PC-9 (cell line): ENCODE measurements at regions not wholly inside any gene's neighbourhood (a gene's known extent, or its start where the extent isn't known, plus 50 kb on each side); places are given as distances from the start of the nearest gene placed in this dataset.

Source experiments
- BruUV-seq: library from RNA; stranded (reverse); fragments of 400-500 nt; replicated peaks from 2 replicates; lab custom pipeline; 2021; lab: Mats Ljungman, UMichigan
- CTCF ChIA-PET: fragments of 300-600 bp; sonication (Branson Sonifier 250); formaldehyde crosslinking; loops from one replicate; lab custom pipeline; 2022; ENCODE audit warnings: antibody characterized with exemption; lab: Charles Lee
- POLR2A ChIA-PET: fragments of 300-600 bp; sonication (Branson Sonifier 250); formaldehyde crosslinking; loops from one replicate; lab custom pipeline; 2022; ENCODE audit warnings: antibody characterized with exemption; ENCODE audit not compliant: unreplicated experiment; lab: Charles Lee
- DNase-seq, 2 experiments: peaks; one replicate each; pipeline versions ENCODE4 v3.0.0 to v3.0.0-alpha.2; 2015 to 2022; ENCODE audit warnings: mixed read lengths in 1 of 2
- H2AFZ ChIP-seq: fragments of 200-600 bp; sonication (generic); 2 replicates; pipeline ENCODE4 v1.8.1; 2017; ENCODE audit warnings: antibody characterized with exemption
- H3F3A ChIP-seq: fragments of 200-600 bp; sonication (generic); 2 replicates; pipeline ENCODE4 v1.8.1; 2017; ENCODE audit warnings: antibody characterized with exemption, mild to moderate bottlenecking, low read depth; ENCODE audit not compliant: insufficient read depth
- H3K27ac ChIP-seq: fragments of 200-600 bp; sonication (generic); 2 replicates; pipeline ENCODE4 v1.6.1; 2016; ENCODE audit warnings: mixed run types
- H3K27me3 ChIP-seq: fragments of 200-600 bp; sonication (generic); 2 replicates; pipeline ENCODE4 v1.6.1; 2016; ENCODE audit warnings: low read depth, mixed run types; ENCODE audit not compliant: insufficient read depth
- H3K36me3 ChIP-seq: fragments of 200-600 bp; sonication (generic); 2 replicates; pipeline ENCODE4 v1.6.1; 2016; ENCODE audit warnings: low read depth, mixed run types
- H3K4me1 ChIP-seq: fragments of 200-600 bp; sonication (generic); replicated peaks from 2 replicates; pipeline ENCODE4 v1.6.1; 2016; ENCODE audit warnings: mixed run types; ENCODE audit not compliant: insufficient read depth
- H3K4me2 ChIP-seq: fragments of 200-600 bp; sonication (generic); 2 replicates; pipeline ENCODE4 v1.6.1; 2017; ENCODE audit warnings: mixed run types
- H3K4me3 ChIP-seq: fragments of 200-600 bp; sonication (generic); 2 replicates; pipeline ENCODE4 v1.6.1; 2016; ENCODE audit warnings: mixed run types
- H3K79me2 ChIP-seq: fragments of 200-600 bp; sonication (generic); 2 replicates; pipeline ENCODE4 v1.6.1; 2017; ENCODE audit warnings: low read depth, mixed run types
- H3K9me2 ChIP-seq: fragments of 200-600 bp; sonication (generic); 2 replicates; pipeline ENCODE4 v1.8.1; 2017; ENCODE audit warnings: mild to moderate bottlenecking; ENCODE audit not compliant: insufficient read depth
- H3K9me3 ChIP-seq: fragments of 200-600 bp; sonication (generic); 2 replicates; pipeline ENCODE4 v1.8.1; 2016; ENCODE audit warnings: low read depth; ENCODE audit not compliant: insufficient read depth
- H4K20me1 ChIP-seq: fragments of 200-600 bp; sonication (generic); 2 replicates; pipeline ENCODE4 v1.8.1; 2017; ENCODE audit not compliant: insufficient read depth
- EZH2 ChIP-seq: fragments of 200-600 bp; sonication (generic); IDR thresholded peaks from 2 replicates; pipeline ENCODE4 v1.8.0; 2017; ENCODE audit warnings: antibody characterized with exemption, low read depth
- intact Hi-C: fragments of 100-400 bp; cut with micrococcal nuclease; formaldehyde crosslinking; loops from one replicate; pipeline ENCODE4 v1.10.0; 2022; ENCODE audit not compliant: unreplicated experiment
- TF ChIP-seq, protein P1 (sequence below): fragments of 200-600 bp; sonication (generic); conservative IDR thresholded peaks from 2 replicates; pipeline ENCODE4 v1.6.1; 2017; ENCODE audit warnings: mixed run types, antibody characterized with exemption, mild to moderate bottlenecking, moderate library complexity

- CTCF ChIA-PET, result no interaction called here
- TF ChIP-seq EZH2, result no peak
- TF ChIP-seq, protein P1, sequence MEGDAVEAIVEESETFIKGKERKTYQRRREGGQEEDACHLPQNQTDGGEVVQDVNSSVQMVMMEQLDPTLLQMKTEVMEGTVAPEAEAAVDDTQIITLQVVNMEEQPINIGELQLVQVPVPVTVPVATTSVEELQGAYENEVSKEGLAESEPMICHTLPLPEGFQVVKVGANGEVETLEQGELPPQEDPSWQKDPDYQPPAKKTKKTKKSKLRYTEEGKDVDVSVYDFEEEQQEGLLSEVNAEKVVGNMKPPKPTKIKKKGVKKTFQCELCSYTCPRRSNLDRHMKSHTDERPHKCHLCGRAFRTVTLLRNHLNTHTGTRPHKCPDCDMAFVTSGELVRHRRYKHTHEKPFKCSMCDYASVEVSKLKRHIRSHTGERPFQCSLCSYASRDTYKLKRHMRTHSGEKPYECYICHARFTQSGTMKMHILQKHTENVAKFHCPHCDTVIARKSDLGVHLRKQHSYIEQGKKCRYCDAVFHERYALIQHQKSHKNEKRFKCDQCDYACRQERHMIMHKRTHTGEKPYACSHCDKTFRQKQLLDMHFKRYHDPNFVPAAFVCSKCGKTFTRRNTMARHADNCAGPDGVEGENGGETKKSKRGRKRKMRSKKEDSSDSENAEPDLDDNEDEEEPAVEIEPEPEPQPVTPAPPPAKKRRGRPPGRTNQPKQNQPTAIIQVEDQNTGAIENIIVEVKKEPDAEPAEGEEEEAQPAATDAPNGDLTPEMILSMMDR, result no peak
- BruUV-seq, result no TSS peak
- POLR2A ChIA-PET, result no interaction called here
- Histone ChIP-seq H3K27me3 (no peaks in the 10 kb centered on the region), H3F3A (no peaks in the 10 kb centered on the region), H3K9me2 (no peaks in the 10 kb centered on the region), H3K4me3 (no peak overlapping the region), H3K79me2 (no peaks in the 10 kb centered on the region), H3K36me3 (no peaks in the 10 kb centered on the region), H3K27ac (no peak overlapping the region), H3K4me1 (no peaks in the 10 kb centered on the region), H3K9me3 (no peaks in the 10 kb centered on the region), H4K20me1 (no peaks in the 10 kb centered on the region), H3K4me2 (no peak overlapping the region), H2AFZ (no peak overlapping the region)
- intact Hi-C loops, result no loop called here
- DNase-seq, result no peak
These were observed 384.9 kb downstream of the NFIB start for GRCh38 chr9:13929013-13929412.

- BruUV-seq, result no TSS peak
- Histone ChIP-seq H2AFZ (no peak overlapping the region), H3K27ac (no peak overlapping the region), H3K4me2 (no peak overlapping the region), H3K4me1 (no peaks in the 10 kb centered on the region), H4K20me1 (no peaks in the 10 kb centered on the region), H3K36me3 (no peaks in the 10 kb centered on the region), H3F3A (no peaks in the 10 kb centered on the region), H3K9me3 (no peaks in the 10 kb centered on the region), H3K4me3 (no peak overlapping the region), H3K27me3 (no peaks in the 10 kb centered on the region), H3K79me2 (no peaks in the 10 kb centered on the region), H3K9me2 (no peaks in the 10 kb centered on the region)
- CTCF ChIA-PET, result no interaction called here
- intact Hi-C loops, result no loop called here
- TF ChIP-seq EZH2, result no peak
- TF ChIP-seq, protein P1, result no peak
- DNase-seq, result no peak
- POLR2A ChIA-PET, result no interaction called here
These were observed 390.6 kb downstream of the NFIB start for GRCh38 chr9:13923381-13923780.

DNA sequence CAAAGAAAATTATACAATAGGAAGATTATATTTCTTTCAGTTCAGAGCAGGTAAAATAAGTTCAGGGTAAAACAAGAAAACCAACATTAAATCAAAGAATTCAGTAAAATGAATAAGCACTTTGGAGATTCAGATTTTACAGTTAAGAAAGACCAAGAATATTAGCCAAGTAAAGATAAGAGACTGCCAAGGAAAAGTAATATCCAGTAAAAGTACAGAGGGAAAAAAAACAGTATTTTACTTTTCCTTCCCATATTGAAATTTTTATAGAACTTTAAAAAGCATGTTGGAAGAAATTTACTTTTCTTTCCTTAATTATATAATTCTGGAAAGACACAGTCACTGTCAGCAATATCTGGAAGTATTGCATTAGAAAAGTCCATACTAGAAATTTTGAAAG is 393.4 kb downstream of the NFIB start:
- no peaks in the 10 kb centered on the region for H3F3A ChIP-seq
- H2AFZ ChIP-seq, result no peak overlapping the region
- H3K4me1 ChIP-seq, result no peaks in the 10 kb centered on the region
- TF ChIP-seq, protein P1, result no peak
- TF ChIP-seq EZH2, result no peak
- H3K27me3 ChIP-seq, result no peaks in the 10 kb centered on the region
- no peaks in the 10 kb centered on the region for H3K79me2 ChIP-seq
- CTCF ChIA-PET, result no interaction called here
- H3K27ac ChIP-seq, result no peak overlapping the region
- no peaks in the 10 kb centered on the region for H3K9me3 ChIP-seq
- POLR2A ChIA-PET, result no interaction called here
- H3K4me3 ChIP-seq, result no peak overlapping the region
- no peaks in the 10 kb centered on the region for H3K36me3 ChIP-seq
- intact Hi-C loops, result no loop called here
- H3K4me2 ChIP-seq, result no peak overlapping the region
- no peaks in the 10 kb centered on the region for H3K9me2 ChIP-seq
- BruUV-seq, result no TSS peak
- no peak for DNase-seq
- no peaks in the 10 kb centered on the region for H4K20me1 ChIP-seq
